HepG2 (cell line): ENCODE measurements at regions not wholly inside any gene's neighbourhood (a gene's known extent, or its start where the extent isn't known, plus 50 kb on each side); places are given as distances from the start of the nearest gene placed in this dataset.

Experiments
- ATAC-seq: fragments of 200-7000 bp; cut with Tn5 transposase; 3 replicates; pipeline ENCODE4 v1.9.1; 2020; ENCODE audit warnings: mild to moderate bottlenecking, moderate library complexity
- BruUV-seq: library from RNA; stranded (reverse); fragments of 400-500 nt; replicated peaks from 2 replicates; lab custom pipeline; 2021; lab: Mats Ljungman, UMichigan
- CTCF ChIA-PET: fragments of 300-600 bp; formaldehyde crosslinking; extraction: SDS; loops from one replicate; lab custom pipeline; 2021; ENCODE audit warnings: low total read pairs, inconsistent platforms, low intra/inter-chr PET ratio; lab: Yijun Ruan, JAX
- POLR2A ChIA-PET: fragments of 350-600 bp; sonication (Branson Sonifier 250); formaldehyde crosslinking; loops from one replicate; lab custom pipeline; 2020; ENCODE audit warnings: antibody characterized with exemption, inconsistent platforms; lab: Yijun Ruan, JAX
- DNase-seq: peaks from one replicate; pipeline ENCODE4 v3.0.0-alpha.2; 2015; ENCODE audit warnings: low spot score
- FAIRE-seq: peaks from 3 replicates; lab custom pipeline; 2011; peaks lifted over from hg19 to GRCh38; lab: Jason Lieb, UNC
- H2AFZ ChIP-seq: one replicate; pipeline ENCODE4 v1.6.1; 2011; ENCODE audit warnings: low read length, inconsistent platforms
- H3K27ac ChIP-seq: fragments of 300-600 bp; 3 replicates; pipeline ENCODE4 v1.8.0; 2011; ENCODE audit warnings: mixed run types, mild to moderate bottlenecking, mixed read lengths, low read length, inconsistent platforms; ENCODE audit not compliant: insufficient read depth; ENCODE audit errors: extremely low read length
- H3K27me3 ChIP-seq, 2 experiments: fragments of 200-600 bp in 1 of 2; 2 replicates in 1 of 2; 3 replicates in 1 of 2; pipeline versions ENCODE4 v1.6.0 to v1.8.0; 2011; ENCODE audit warnings: low read length in 2 of 2, mild to moderate bottlenecking in 2 of 2, moderate library complexity in 2 of 2, inconsistent platforms in 1 of 2; ENCODE audit not compliant: insufficient read depth in 2 of 2, control insufficient read depth in 1 of 2
- H3K36me3 ChIP-seq, 2 experiments: fragments of 200-600 bp in 1 of 2; replicated peaks in 1 of 2; 2 replicates in 1 of 2; 3 replicates in 1 of 2; pipeline versions ENCODE4 v1.5.1 to v1.8.0; 2011; ENCODE audit warnings: low read length in 2 of 2, inconsistent platforms in 1 of 2; ENCODE audit not compliant: insufficient read depth in 2 of 2, control insufficient read depth in 1 of 2
- H3K4me1 ChIP-seq: 2 replicates; pipeline ENCODE4 v1.5.1; 2012; ENCODE audit warnings: low read length, inconsistent platforms; ENCODE audit not compliant: insufficient read depth
- H3K4me2 ChIP-seq: 2 replicates; pipeline ENCODE4 v1.6.0; 2011; ENCODE audit warnings: low read depth, low read length, inconsistent platforms
- H3K4me3 ChIP-seq, 3 experiments: fragments of 200-600 bp in 1 of 3; sonication (generic), shearing (Covaris generic) in 1 of 3; replicated peaks in 1 of 3; 2 replicates each; pipeline ENCODE4 v1.5.1; 2011 to 2016; ENCODE audit warnings: low read length in 3 of 3, inconsistent platforms in 2 of 3, low read depth in 2 of 3, mild to moderate bottlenecking in 2 of 3, control low read depth in 1 of 3, mixed read lengths in 1 of 3; ENCODE audit not compliant: insufficient read depth in 1 of 3
- H3K79me2 ChIP-seq: one replicate; pipeline ENCODE4 v1.6.1; 2011; ENCODE audit warnings: low read length, inconsistent platforms; ENCODE audit not compliant: insufficient read depth
- H3K9ac ChIP-seq: 2 replicates; pipeline ENCODE4 v1.6.0; 2011; ENCODE audit warnings: mild to moderate bottlenecking, low read depth, low read length, inconsistent platforms; ENCODE audit not compliant: insufficient read depth
- H3K9me3 ChIP-seq: 2 replicates; pipeline ENCODE4 v1.5.1; 2012; ENCODE audit warnings: mild to moderate bottlenecking, low read length
- H4K20me1 ChIP-seq: 2 replicates; pipeline ENCODE4 v1.6.0; 2011; ENCODE audit warnings: inconsistent platforms, mild to moderate bottlenecking, low read length, moderate library complexity; ENCODE audit not compliant: insufficient read depth
- DR1 ChIP-seq: sonication (generic); formaldehyde crosslinking; IDR thresholded peaks from 2 replicates; pipeline ENCODE4 v1.8.0; 2021; ENCODE audit warnings: mild to moderate bottlenecking, missing genetic modification reagents, inconsistent platforms
- HNRNPL ChIP-seq: fragments of 200-400 bp; formaldehyde crosslinking; IDR thresholded peaks from 2 replicates; pipeline ENCODE4 v1.6.1; 2017; ENCODE audit warnings: mild to moderate bottlenecking, low read depth, low read length
- MBNL3 ChIP-seq: fragments of 250-450 bp; sonication (Bioruptor Pico); conservative IDR thresholded peaks from 2 replicates; pipeline ENCODE4 v1.8.0; 2022; ENCODE audit warnings: mild to moderate bottlenecking, inconsistent platforms
- MEF2D ChIP-seq: sonication (generic); formaldehyde crosslinking; IDR thresholded peaks from 2 replicates; pipeline ENCODE4 v1.5.1; 2020; ENCODE audit warnings: mild to moderate bottlenecking, missing genetic modification reagents
- WGBS: methylation state at CpG from one replicate; pipeline ENCODE4 v1.1.6; 2017; ENCODE audit warnings: low lambda C conversion rate; 5-methylcytosine and 5-hydroxymethylcytosine counted together
- in situ Hi-C: cut with HindIII; loops from 2 replicates; pipeline ENCODE4 v1.10.0; 2017; ENCODE audit warnings: low pct_unique_long_range_greater_than_20kb; ENCODE audit not compliant: extremely low pct_ligation_motif_present
- intact Hi-C: fragments of 100-400 bp; cut with micrococcal nuclease; formaldehyde crosslinking; loops from one replicate; pipeline ENCODE4 v1.10.0; 2022; ENCODE audit not compliant: unreplicated experiment
- TF ChIP-seq, protein P1 (sequence below): fragments of 450-650 bp; IDR thresholded peaks from 2 replicates; pipeline ENCODE4 v1.6.1; 2017; ENCODE audit warnings: mild to moderate bottlenecking

DNA sequence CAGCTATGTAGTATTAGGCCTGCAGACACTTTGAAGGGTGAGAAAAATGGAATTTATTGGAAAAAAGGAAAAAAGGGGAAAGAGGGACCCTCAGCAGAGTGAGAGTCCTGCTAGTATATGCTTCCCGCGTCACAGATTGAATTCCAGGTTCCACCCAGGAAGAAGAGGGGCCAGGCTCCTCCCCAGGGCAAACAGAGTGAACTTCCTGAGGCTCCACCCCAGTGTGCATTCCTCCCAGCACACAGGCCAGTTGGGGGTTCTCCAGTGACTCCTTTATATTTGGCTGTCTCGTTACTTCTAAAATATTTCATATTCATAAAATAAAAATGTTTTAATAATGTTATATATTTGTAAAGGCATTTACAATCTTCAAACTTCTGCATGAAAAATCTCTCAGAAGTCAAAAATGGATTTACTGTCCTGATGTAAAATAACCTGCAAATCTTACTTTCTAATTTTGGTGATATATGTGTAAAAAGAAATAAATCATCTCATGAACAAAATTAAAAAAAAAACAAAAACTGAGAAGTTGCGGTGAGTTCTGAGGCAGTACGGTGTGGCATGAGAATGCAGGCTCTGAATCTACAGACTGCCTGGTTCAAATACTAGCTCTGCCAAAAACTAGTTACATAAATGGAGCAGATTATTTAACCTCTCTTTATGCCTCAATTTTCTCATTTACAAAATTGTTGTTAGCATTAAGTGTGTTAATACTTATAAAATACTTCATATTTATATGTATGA is 175.8 kb upstream of the P2RY1 start:
- H2AFZ ChIP-seq = no peak overlapping the region
- CTCF ChIA-PET = no interaction called here
- H3K4me2 ChIP-seq = no peak overlapping the region
- H3K4me1 ChIP-seq = no peaks in the 10 kb centered on the region
- ATAC-seq = no peak
- no peaks in the 10 kb centered on the region for H3K27me3 ChIP-seq
- peaks cover 10% of the 10 kb centered on the region; the same call in 1 of the 2 replicates for H3K9me3 ChIP-seq
- no peaks in the 10 kb centered on the region for H4K20me1 ChIP-seq
- BruUV-seq = no TSS peak
- TF ChIP-seq MEF2D (CRISPR knock-in tag) (no peak), DR1 (CRISPR knock-in tag) (no peak)
- TF ChIP-seq, protein P1, sequence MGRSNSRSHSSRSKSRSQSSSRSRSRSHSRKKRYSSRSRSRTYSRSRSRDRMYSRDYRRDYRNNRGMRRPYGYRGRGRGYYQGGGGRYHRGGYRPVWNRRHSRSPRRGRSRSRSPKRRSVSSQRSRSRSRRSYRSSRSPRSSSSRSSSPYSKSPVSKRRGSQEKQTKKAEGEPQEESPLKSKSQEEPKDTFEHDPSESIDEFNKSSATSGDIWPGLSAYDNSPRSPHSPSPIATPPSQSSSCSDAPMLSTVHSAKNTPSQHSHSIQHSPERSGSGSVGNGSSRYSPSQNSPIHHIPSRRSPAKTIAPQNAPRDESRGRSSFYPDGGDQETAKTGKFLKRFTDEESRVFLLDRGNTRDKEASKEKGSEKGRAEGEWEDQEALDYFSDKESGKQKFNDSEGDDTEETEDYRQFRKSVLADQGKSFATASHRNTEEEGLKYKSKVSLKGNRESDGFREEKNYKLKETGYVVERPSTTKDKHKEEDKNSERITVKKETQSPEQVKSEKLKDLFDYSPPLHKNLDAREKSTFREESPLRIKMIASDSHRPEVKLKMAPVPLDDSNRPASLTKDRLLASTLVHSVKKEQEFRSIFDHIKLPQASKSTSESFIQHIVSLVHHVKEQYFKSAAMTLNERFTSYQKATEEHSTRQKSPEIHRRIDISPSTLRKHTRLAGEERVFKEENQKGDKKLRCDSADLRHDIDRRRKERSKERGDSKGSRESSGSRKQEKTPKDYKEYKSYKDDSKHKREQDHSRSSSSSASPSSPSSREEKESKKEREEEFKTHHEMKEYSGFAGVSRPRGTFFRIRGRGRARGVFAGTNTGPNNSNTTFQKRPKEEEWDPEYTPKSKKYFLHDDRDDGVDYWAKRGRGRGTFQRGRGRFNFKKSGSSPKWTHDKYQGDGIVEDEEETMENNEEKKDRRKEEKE = no peak
- TF ChIP-seq, all 625 proteins: peak for 0
- POLR2A ChIA-PET = no interaction called here
- FAIRE-seq (no peak), DNase-seq (no peak)
- no peak overlapping the region for H3K9ac ChIP-seq
- WGBS = 38% methylated on average over 5 of the region's 5 CpGs
- in situ Hi-C loops = no loop called here
- H3K36me3 ChIP-seq = no peaks in the 10 kb centered on the region
- no peak overlapping the region for H3K4me3 ChIP-seq
- H3K79me2 ChIP-seq = no peaks in the 10 kb centered on the region
- intact Hi-C loops = no loop called here
- H3K27ac ChIP-seq = no peak overlapping the region

DNA sequence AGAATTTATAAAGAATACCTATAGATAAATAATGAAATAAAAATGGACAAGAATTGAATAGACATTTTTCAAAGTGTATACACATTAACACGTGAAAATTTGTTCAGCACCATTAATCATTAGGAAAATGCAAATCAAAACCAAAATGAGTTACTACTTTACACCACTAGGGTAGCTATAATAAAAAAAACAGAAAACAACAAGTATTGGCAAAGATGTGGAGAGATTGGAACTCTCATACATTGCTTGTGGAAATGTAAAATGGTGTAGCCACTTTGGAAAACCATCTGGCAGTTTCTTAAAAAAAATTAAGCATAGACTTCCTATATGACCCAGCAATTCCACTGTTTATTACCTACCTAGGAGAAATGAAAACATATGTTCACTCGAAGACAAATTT is 172.8 kb upstream of the P2RY1 start:
- ChIA-PET CTCF (no interaction called here), POLR2A (no interaction called here)
- intact Hi-C loops = no loop called here

More for the DNA sequence above, 172.8 kb upstream of the P2RY1 start:
- DNase-seq = no peak
- TF ChIP-seq HNRNPL (no peak), MBNL3 (no peak)
- in situ Hi-C loops = no loop called here
- H3K4me1 ChIP-seq = no peaks in the 10 kb centered on the region
- no peak for FAIRE-seq
- WGBS = 4% methylated on average over 2 of the region's 2 CpGs
- no peaks in the 10 kb centered on the region for H3K27me3 ChIP-seq
- H3K27ac ChIP-seq = no peak overlapping the region
- ATAC-seq = no peak
- no peaks in the 10 kb centered on the region for H3K79me2 ChIP-seq
- peaks cover 10% of the 10 kb centered on the region; the same call in 1 of the 2 replicates for H3K9me3 ChIP-seq
- no peaks in the 10 kb centered on the region for H3K36me3 ChIP-seq
- no peak overlapping the region for H3K4me2 ChIP-seq
- H3K4me3 ChIP-seq = no peak overlapping the region
- no peaks in the 10 kb centered on the region for H4K20me1 ChIP-seq
- BruUV-seq = no TSS peak
- no peak overlapping the region for H2AFZ ChIP-seq
- no peak overlapping the region for H3K9ac ChIP-seq
